Ovary (tissue), 3 donors: ENCODE measurements at regions not wholly inside any gene's neighbourhood (a gene's known extent, or its start where the extent isn't known, plus 50 kb on each side); places are given as distances from the start of the nearest gene placed in this dataset.

ENCODE experiments used
- CTCF ChIP-seq, 3 donors: fragments of 450-650 bp in 2 of 3; fragments of 200-600 bp in 1 of 3; IDR thresholded peaks; one replicate each; pipeline versions ENCODE4 v1.5.1 to v1.8.0; 2016 to 2022; ENCODE audit warnings: antibody characterized with exemption in 3 of 3, mild to moderate bottlenecking in 1 of 3
- EP300 ChIP-seq: sonication (generic); formaldehyde crosslinking; IDR thresholded peaks from one replicate; pipeline ENCODE4 v1.6.1; 2017; ENCODE audit warnings: antibody characterized with exemption
- POLR2A ChIP-seq: fragments of 450-650 bp; IDR thresholded peaks from one replicate; pipeline ENCODE4 v1.6.1; 2017; ENCODE audit warnings: antibody characterized with exemption, mild to moderate bottlenecking, moderate library complexity
- donor health status: DM: no; HTN: no; CAD: no.

- TF ChIP-seq CTCF (IDR thresholded peaks at IDR 0.05) (no peak), POLR2A (no peak), EP300 (no peak)
These were observed 104.5 kb downstream of the NGF start for GRCh38 chr1:115233598-115233997.
